Esophagus muscularis mucosa (tissue), 4 donors: ENCODE measurements at regions not wholly inside any gene's neighbourhood (a gene's known extent, or its start where the extent isn't known, plus 50 kb on each side); places are given as distances from the start of the nearest gene placed in this dataset.

Experiments
- DNase-seq: peaks from one replicate; pipeline ENCODE4 v3.0.0-alpha.2; 2017; ENCODE audit errors: extremely low spot score
- H3K27ac ChIP-seq, 4 donors: fragments of 200-600 bp; sonication (generic); replicated peaks in 1 of 4; 1 replicate in 3 of 4; 2 replicates in 1 of 4; pipeline ENCODE4 v1.5.1; 2016 to 2019; ENCODE audit warnings: mild to moderate bottlenecking in 1 of 4
- H3K27me3 ChIP-seq, 4 donors: fragments of 200-600 bp; sonication (generic); one replicate each; pipeline versions ENCODE4 v1.5.1 to v1.6.0; 2016 to 2019
- H3K36me3 ChIP-seq, 4 donors: fragments of 200-600 bp; sonication (generic); one replicate each; pipeline ENCODE4 v1.5.1; 2016 to 2019
- H3K4me1 ChIP-seq, 4 donors: fragments of 200-600 bp; sonication (generic); one replicate each; pipeline ENCODE4 v1.5.1; 2016 to 2019
- H3K4me3 ChIP-seq, 4 donors: fragments of 200-600 bp; sonication (generic); 1 replicate in 2 of 4; 2 replicates in 2 of 4; pipeline ENCODE4 v1.5.1; 2016 to 2019; ENCODE audit warnings: mild to moderate bottlenecking in 4 of 4, moderate library complexity in 1 of 4
- H3K9me3 ChIP-seq, 4 donors: fragments of 200-600 bp; sonication (generic); 1 replicate in 3 of 4; 2 replicates in 1 of 4; pipeline ENCODE4 v1.5.1; 2016 to 2019
- EP300 ChIP-seq: sonication (generic); formaldehyde crosslinking; IDR thresholded peaks from one replicate; pipeline ENCODE4 v1.6.1; 2017; ENCODE audit warnings: antibody characterized with exemption
- POLR2A ChIP-seq: fragments of 450-650 bp; IDR thresholded peaks from one replicate; pipeline ENCODE4 v1.6.1; 2017; ENCODE audit warnings: antibody characterized with exemption, moderate library complexity, mild to moderate bottlenecking, low read depth
- POLR2AphosphoS5 ChIP-seq, 2 donors: sonication (generic); formaldehyde crosslinking; IDR thresholded peaks; one replicate each; pipeline ENCODE4 v1.6.1; 2017; ENCODE audit warnings: antibody characterized with exemption in 2 of 2
- WGBS: methylation state at CpG from one replicate; pipeline ENCODE4 v1.1.5; 2018; 5-methylcytosine and 5-hydroxymethylcytosine counted together
- intact Hi-C: fragments of 100-400 bp; cut with DNase I; formaldehyde crosslinking; loops from one replicate; pipeline ENCODE4 v1.15.1; 2023
- TF ChIP-seq, protein P1 (sequence below), 3 experiments: fragments of 200-600 bp in 2 of 3; fragments of 450-650 bp in 1 of 3; sonication (generic) in 2 of 3; IDR thresholded peaks; one replicate each; pipeline ENCODE4 v1.5.1; 2017 to 2019; ENCODE audit warnings: antibody characterized with exemption in 3 of 3, mild to moderate bottlenecking in 2 of 3, moderate library complexity in 1 of 3

DNA sequence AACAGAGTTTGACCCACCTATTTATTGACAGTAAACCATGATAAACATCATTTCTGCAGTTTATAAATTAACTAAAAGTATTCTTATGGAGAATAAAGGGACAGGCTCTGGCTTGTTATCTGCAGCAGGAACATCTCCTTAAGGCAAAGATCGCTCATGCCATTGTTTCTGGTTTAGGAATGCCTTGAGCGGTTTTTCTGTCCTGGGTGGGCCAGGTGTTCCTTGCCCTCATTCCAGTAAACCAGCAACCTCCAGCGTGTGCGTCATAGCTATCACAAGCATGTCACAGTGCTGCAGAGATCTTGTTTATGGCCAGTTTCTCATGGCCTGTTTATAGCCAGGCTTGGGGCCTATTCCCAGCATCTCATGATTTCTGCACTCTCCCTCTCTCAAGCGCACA is 521.7 kb downstream of the HINT1 start:
- Histone ChIP-seq H3K4me3 (no peak overlapping the region), H3K9me3 (no peaks in the 10 kb centered on the region), H3K36me3 (no peaks in the 10 kb centered on the region), H3K4me1 (no peaks in the 10 kb centered on the region), H3K27me3 (no peaks in the 10 kb centered on the region), H3K27ac (no peak overlapping the region)
- 96% methylated on average over 5 of the region's 5 CpGs for WGBS
- no peak for TF ChIP-seq POLR2A
- TF ChIP-seq, protein P1, sequence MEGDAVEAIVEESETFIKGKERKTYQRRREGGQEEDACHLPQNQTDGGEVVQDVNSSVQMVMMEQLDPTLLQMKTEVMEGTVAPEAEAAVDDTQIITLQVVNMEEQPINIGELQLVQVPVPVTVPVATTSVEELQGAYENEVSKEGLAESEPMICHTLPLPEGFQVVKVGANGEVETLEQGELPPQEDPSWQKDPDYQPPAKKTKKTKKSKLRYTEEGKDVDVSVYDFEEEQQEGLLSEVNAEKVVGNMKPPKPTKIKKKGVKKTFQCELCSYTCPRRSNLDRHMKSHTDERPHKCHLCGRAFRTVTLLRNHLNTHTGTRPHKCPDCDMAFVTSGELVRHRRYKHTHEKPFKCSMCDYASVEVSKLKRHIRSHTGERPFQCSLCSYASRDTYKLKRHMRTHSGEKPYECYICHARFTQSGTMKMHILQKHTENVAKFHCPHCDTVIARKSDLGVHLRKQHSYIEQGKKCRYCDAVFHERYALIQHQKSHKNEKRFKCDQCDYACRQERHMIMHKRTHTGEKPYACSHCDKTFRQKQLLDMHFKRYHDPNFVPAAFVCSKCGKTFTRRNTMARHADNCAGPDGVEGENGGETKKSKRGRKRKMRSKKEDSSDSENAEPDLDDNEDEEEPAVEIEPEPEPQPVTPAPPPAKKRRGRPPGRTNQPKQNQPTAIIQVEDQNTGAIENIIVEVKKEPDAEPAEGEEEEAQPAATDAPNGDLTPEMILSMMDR (IDR thresholded peaks at IDR 0.05), result no peak
- TF ChIP-seq EP300, result no peak
- no peak for TF ChIP-seq POLR2AphosphoS5 (IDR thresholded peaks at IDR 0.05)
- DNase-seq, result no peak
- intact Hi-C loops, result no loop called here

DNA sequence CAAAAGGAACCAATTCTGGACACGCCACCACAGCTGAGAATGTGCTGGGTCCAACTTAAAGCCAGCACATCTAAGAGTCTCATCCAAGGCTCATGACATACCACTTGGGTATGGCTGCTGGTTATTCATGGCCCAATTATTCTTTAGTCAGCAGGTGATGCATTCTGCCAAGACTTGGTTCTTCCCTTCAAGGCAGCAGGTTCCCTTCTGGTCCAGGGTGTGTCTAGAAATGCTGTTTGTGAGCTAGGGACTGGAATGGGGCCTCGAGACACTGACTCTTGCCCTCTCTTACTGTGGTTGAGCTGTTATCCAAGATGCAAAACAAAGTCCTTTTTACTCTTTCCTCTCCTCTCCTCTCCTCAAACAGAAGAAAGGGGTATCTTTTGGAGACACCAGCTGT is 522.6 kb downstream of the HINT1 start:
- intact Hi-C loops, result no loop called here
- no peaks in the 10 kb centered on the region for H3K27me3 ChIP-seq
- no peak overlapping the region for H3K27ac ChIP-seq

DNA sequence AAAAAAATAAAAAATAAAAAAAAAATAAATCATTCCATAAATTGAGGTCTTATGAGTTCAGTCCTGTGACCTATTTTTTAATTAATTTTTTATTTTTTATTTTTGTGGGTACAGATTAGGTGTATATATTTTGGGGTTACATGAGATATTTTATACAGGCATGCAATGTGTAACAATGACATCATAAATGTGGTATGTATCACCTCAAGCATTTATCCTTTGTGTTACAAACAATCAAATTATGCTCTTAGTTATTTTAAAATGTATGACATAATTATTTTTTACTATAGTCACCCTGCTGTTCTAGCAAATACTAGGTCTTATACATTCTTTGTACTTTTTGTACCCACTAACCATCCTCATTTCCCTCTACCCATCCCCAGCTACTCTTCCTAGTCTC is 537.9 kb downstream of the HINT1 start:
- Histone ChIP-seq H3K27me3 (no peaks in the 10 kb centered on the region), H3K27ac (no peak overlapping the region), H3K9me3 (peaks cover 0 to 22% (median 5%) of the 10 kb centered on the region in 4 donors), H3K36me3 (no peaks in the 10 kb centered on the region), H3K4me1 (no peaks in the 10 kb centered on the region), H3K4me3 (no peak overlapping the region)
- no peak for TF ChIP-seq EP300
- TF ChIP-seq, protein P1 (IDR thresholded peaks at IDR 0.05), result no peak
- TF ChIP-seq POLR2AphosphoS5 (IDR thresholded peaks at IDR 0.05), result no peak
- no peak for TF ChIP-seq POLR2A
- intact Hi-C loops, result no loop called here
- DNase-seq, result no peak

More for the DNA sequence above, 522.6 kb downstream of the HINT1 start:
- 68% methylated on average over 2 of the region's 2 CpGs for WGBS
- Histone ChIP-seq H3K36me3 (no peaks in the 10 kb centered on the region), H3K4me3 (no peak overlapping the region), H3K9me3 (no peaks in the 10 kb centered on the region), H3K4me1 (no peaks in the 10 kb centered on the region)
- DNase-seq, result no peak
- TF ChIP-seq EP300 (no peak), POLR2AphosphoS5 (IDR thresholded peaks at IDR 0.05) (no peak)

DNA sequence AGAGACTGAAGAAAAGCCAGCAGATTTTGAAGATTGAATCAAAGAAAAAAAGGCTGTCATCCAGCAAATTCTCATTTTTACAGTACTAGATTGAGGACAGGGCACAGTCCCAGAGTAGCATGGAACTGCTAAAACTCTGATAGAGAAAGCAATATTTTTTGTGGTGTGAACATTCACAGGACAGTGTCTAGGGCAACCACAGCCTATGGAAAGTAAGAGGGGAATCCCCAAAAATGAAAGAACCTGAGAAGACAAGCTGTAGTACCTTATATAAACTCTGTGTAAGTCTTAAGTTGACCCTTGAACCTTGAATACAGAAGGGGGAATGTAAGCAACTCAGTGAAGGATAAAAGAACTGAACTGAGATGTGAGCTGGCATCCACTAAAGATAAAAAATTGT is 540.3 kb downstream of the HINT1 start:
- no peak overlapping the region for H3K4me3 ChIP-seq
- peaks cover 0 to 11% (median 5%) of the 10 kb centered on the region in 4 donors for H3K9me3 ChIP-seq
- no peaks in the 10 kb centered on the region for H3K27me3 ChIP-seq
- H3K4me1 ChIP-seq, result no peaks in the 10 kb centered on the region
- DNase-seq, result no peak
- H3K27ac ChIP-seq, result no peak overlapping the region
- TF ChIP-seq EP300 (no peak), POLR2A (no peak), POLR2AphosphoS5 (IDR thresholded peaks at IDR 0.05) (no peak)
- TF ChIP-seq, protein P1 (IDR thresholded peaks at IDR 0.05), result no peak
- intact Hi-C loops, result no loop called here
- H3K36me3 ChIP-seq, result no peaks in the 10 kb centered on the region

DNA sequence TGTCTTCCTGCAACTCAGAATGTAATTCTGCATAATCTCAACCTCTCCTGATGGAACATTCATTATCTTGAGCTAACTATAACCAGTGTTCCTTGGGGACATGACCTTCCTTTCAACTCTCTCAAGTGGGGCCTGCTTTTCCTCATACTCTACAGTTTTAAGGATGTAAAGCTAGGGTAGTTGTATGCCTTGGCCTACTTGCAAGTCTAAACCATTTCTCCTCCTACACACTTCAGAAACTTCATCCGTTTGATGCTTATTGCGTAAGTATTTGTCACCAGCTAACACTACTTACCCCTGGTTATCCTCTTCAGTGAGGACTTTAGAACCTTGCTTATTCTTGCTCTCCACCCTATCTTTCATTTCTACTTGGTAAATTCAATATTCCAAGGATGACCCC is 548.9 kb downstream of the HINT1 start:
- intact Hi-C loops, result no loop called here

More for the DNA sequence above, 548.9 kb downstream of the HINT1 start:
- TF ChIP-seq, protein P1 (IDR thresholded peaks at IDR 0.05), result no peak
- TF ChIP-seq POLR2AphosphoS5 (IDR thresholded peaks at IDR 0.05) (no peak), EP300 (no peak), POLR2A (no peak)
- Histone ChIP-seq H3K9me3 (no peaks in the 10 kb centered on the region), H3K27me3 (no peaks in the 10 kb centered on the region), H3K4me3 (no peak overlapping the region), H3K4me1 (no peaks in the 10 kb centered on the region), H3K27ac (no peak overlapping the region), H3K36me3 (no peaks in the 10 kb centered on the region)
- WGBS, result 76% methylated on average over 2 of the region's 2 CpGs
- no peak for DNase-seq
